H1 (cell line): ENCODE measurements at regions not wholly inside any gene's neighbourhood (a gene's known extent, or its start where the extent isn't known, plus 50 kb on each side); places are given as distances from the start of the nearest gene placed in this dataset.

ENCODE experiments used
- CTCF ChIA-PET: fragments of 300-600 bp; sonication (Branson Sonifier 250); formaldehyde crosslinking; loops from one replicate; lab custom pipeline; 2021; ENCODE audit not compliant: partially characterized antibody; lab: Charles Lee
- POLR2A ChIA-PET: fragments of 300-600 bp; sonication (Branson Sonifier 250); formaldehyde crosslinking; loops from one replicate; lab custom pipeline; 2021; ENCODE audit warnings: inconsistent platforms; ENCODE audit not compliant: partially characterized antibody; lab: Charles Lee
- DNase-seq, 2 experiments: peaks; one replicate each; pipeline versions ENCODE4 v3.0.0 to v3.0.0-alpha.2; 2010 to 2022; ENCODE audit warnings: low spot score in 2 of 2, low read depth in 1 of 2, mixed read lengths in 1 of 2
- FAIRE-seq: peaks from 2 replicates; lab custom pipeline; 2011; peaks lifted over from hg19 to GRCh38; lab: Jason Lieb, UNC
- H2AFZ ChIP-seq: 2 replicates; pipeline ENCODE4 v1.8.1; 2012; ENCODE audit warnings: low read length, inconsistent platforms
- H2AK5ac ChIP-seq: 2 replicates; pipeline ENCODE4 v1.6.1; 2013; ENCODE audit warnings: low read depth, low read length
- H2BK120ac ChIP-seq: replicated peaks from 2 replicates; pipeline ENCODE3; 2013; ENCODE audit warnings: low read depth, low read length, inconsistent platforms
- H2BK12ac ChIP-seq: 2 replicates; pipeline ENCODE4 v1.6.1; 2013; ENCODE audit warnings: low read depth, low read length
- H2BK15ac ChIP-seq: 2 replicates; pipeline ENCODE4 v1.6.1; 2013; ENCODE audit warnings: low read length
- H2BK20ac ChIP-seq: 2 replicates; pipeline ENCODE4 v1.6.1; 2013; ENCODE audit warnings: low read length
- H2BK5ac ChIP-seq: 2 replicates; pipeline ENCODE4 v1.6.1; 2013; ENCODE audit warnings: low read depth, low read length
- H3K14ac ChIP-seq: 2 replicates; pipeline ENCODE4 v1.6.1; 2013; ENCODE audit warnings: inconsistent platforms; ENCODE audit not compliant: insufficient read length
- H3K18ac ChIP-seq: 2 replicates; pipeline ENCODE4 v1.6.1; 2013; ENCODE audit warnings: low read length; ENCODE audit errors: extremely low read depth
- H3K23ac ChIP-seq: 2 replicates; pipeline ENCODE4 v1.6.1; 2013; ENCODE audit warnings: inconsistent platforms; ENCODE audit not compliant: insufficient read length
- H3K23me2 ChIP-seq: 2 replicates; pipeline ENCODE4 v1.6.1; 2013; ENCODE audit warnings: low read depth, low read length
- H3K27ac ChIP-seq: 2 replicates; pipeline ENCODE4 v1.6.1; 2011; ENCODE audit warnings: low read depth, low read length, inconsistent platforms
- H3K27me3 ChIP-seq, 4 experiments: replicated peaks in 1 of 4; 1 replicate in 1 of 4; 2 replicates in 3 of 4; pipeline versions ENCODE4 v1.6.1 to v1.8.1; 2011 to 2013; ENCODE audit warnings: low read length in 3 of 4, mild to moderate bottlenecking in 3 of 4, inconsistent platforms in 2 of 4, mixed read lengths in 2 of 4, moderate library complexity in 1 of 4; ENCODE audit not compliant: control insufficient read depth in 3 of 4, insufficient read depth in 3 of 4; ENCODE audit errors: extremely low read depth in 1 of 4
- H3K36me3 ChIP-seq, 4 experiments: 2 replicates each; pipeline versions ENCODE4 v1.6.1 to v1.8.1; 2011 to 2013; ENCODE audit warnings: mild to moderate bottlenecking in 4 of 4, low read length in 3 of 4, moderate library complexity in 2 of 4, control low read depth in 1 of 4, inconsistent platforms in 1 of 4; ENCODE audit not compliant: insufficient read depth in 4 of 4, control insufficient read depth in 2 of 4
- H3K4ac ChIP-seq: replicated peaks from 2 replicates; pipeline ENCODE3; 2013; ENCODE audit warnings: low read length, low read depth, mixed read lengths, inconsistent platforms; ENCODE audit not compliant: insufficient read length
- H3K4me1 ChIP-seq, 4 experiments: replicated peaks in 1 of 4; 1 replicate in 1 of 4; 2 replicates in 3 of 4; pipeline versions ENCODE4 v1.6.1 to v1.8.1; 2011 to 2013; ENCODE audit warnings: low read length in 3 of 4, inconsistent platforms in 2 of 4, mixed read lengths in 1 of 4; ENCODE audit not compliant: insufficient read depth in 4 of 4, control insufficient read depth in 3 of 4
- H3K4me2 ChIP-seq, 2 experiments: 2 replicates each; pipeline versions ENCODE4 v1.6.1 to v1.8.1; 2011 to 2013; ENCODE audit warnings: low read depth in 2 of 2, low read length in 2 of 2, control low read depth in 1 of 2, inconsistent platforms in 1 of 2, mild to moderate bottlenecking in 1 of 2; ENCODE audit not compliant: insufficient read depth in 1 of 2
- H3K4me3 ChIP-seq, 4 experiments: fragments of 200-600, 300-600 bp in 1 of 4; sonication (generic), shearing (Covaris generic), sonication (Bioruptor Twin) in 1 of 4; 2 replicates each; pipeline versions ENCODE4 v1.5.1 to v1.8.1; 2011 to 2016; ENCODE audit warnings: low read length in 4 of 4, low read depth in 3 of 4, control low read depth in 2 of 4, inconsistent platforms in 2 of 4, mild to moderate bottlenecking in 2 of 4, mixed read lengths in 1 of 4, moderate library complexity in 1 of 4; ENCODE audit not compliant: insufficient read depth in 2 of 4; ENCODE audit errors: extremely low read depth in 1 of 4
- H3K56ac ChIP-seq: replicated peaks from 2 replicates; pipeline ENCODE3; 2013; ENCODE audit warnings: low read depth, mild to moderate bottlenecking, mixed read lengths, low read length, inconsistent platforms; ENCODE audit not compliant: insufficient read length
- H3K79me1 ChIP-seq: 2 replicates; pipeline ENCODE4 v1.6.1; 2013; ENCODE audit warnings: low read depth, low read length, control low read depth
- H3K79me2 ChIP-seq, 2 experiments: 2 replicates each; pipeline versions ENCODE4 v1.6.1 to v1.8.1; 2012 to 2013; ENCODE audit warnings: low read length in 2 of 2, mild to moderate bottlenecking in 2 of 2, inconsistent platforms in 1 of 2; ENCODE audit not compliant: insufficient read depth in 2 of 2, control insufficient read depth in 1 of 2
- H3K9ac ChIP-seq, 4 experiments: replicated peaks in 1 of 4; 1 replicate in 1 of 4; 2 replicates in 3 of 4; pipeline versions ENCODE4 v1.6.1 to v1.8.1; 2011 to 2013; ENCODE audit warnings: low read depth in 3 of 4, low read length in 3 of 4, control low read depth in 2 of 4, mild to moderate bottlenecking in 2 of 4, moderate library complexity in 2 of 4, inconsistent platforms in 1 of 4; ENCODE audit errors: extremely low read depth in 1 of 4
- H3K9me3 ChIP-seq, 2 experiments: 2 replicates each; pipeline versions ENCODE4 v1.6.1 to v1.8.1; 2012 to 2013; ENCODE audit warnings: mild to moderate bottlenecking in 2 of 2, moderate library complexity in 2 of 2, control low read depth in 1 of 2, inconsistent platforms in 1 of 2, low read depth in 1 of 2, low read length in 1 of 2, mixed read lengths in 1 of 2; ENCODE audit not compliant: insufficient read depth in 2 of 2
- H4K20me1 ChIP-seq, 2 experiments: replicated peaks in 1 of 2; 2 replicates each; pipeline versions ENCODE3 to v1.8.1; 2011 to 2013; ENCODE audit warnings: inconsistent platforms in 2 of 2, low read length in 2 of 2, mild to moderate bottlenecking in 1 of 2; ENCODE audit not compliant: insufficient read depth in 2 of 2, control insufficient read depth in 1 of 2
- H4K5ac ChIP-seq: 2 replicates; pipeline ENCODE4 v1.6.1; 2013; ENCODE audit warnings: low read length, low read depth, mixed read lengths, inconsistent platforms; ENCODE audit not compliant: insufficient read length
- H4K8ac ChIP-seq: 2 replicates; pipeline ENCODE4 v1.8.0; 2013; ENCODE audit warnings: mild to moderate bottlenecking, moderate library complexity, low read length, inconsistent platforms; ENCODE audit not compliant: insufficient read depth; ENCODE audit errors: extremely low read depth
- H4K91ac ChIP-seq: replicated peaks from 2 replicates; pipeline ENCODE3; 2013; ENCODE audit warnings: low read length, mixed read lengths, inconsistent platforms; ENCODE audit not compliant: insufficient read length
- ASH2L ChIP-seq: fragments of 200-600, 300-600 bp; sonication (generic); IDR thresholded peaks from one replicate; pipeline ENCODE4 v1.7.1; 2017; ENCODE audit warnings: low read length
- BCL11A ChIP-seq, 2 experiments: IDR thresholded peaks; one replicate each; pipeline ENCODE4 v1.6.1; 2011; ENCODE audit warnings: low read depth in 2 of 2, low read length in 2 of 2, mild to moderate bottlenecking in 2 of 2
- BRCA1 ChIP-seq: IDR thresholded peaks from 2 replicates; pipeline ENCODE4 v1.6.1; 2012; ENCODE audit warnings: low read depth, low read length, improper control_type of control experiment
- CTBP2 ChIP-seq: IDR thresholded peaks from 2 replicates; pipeline ENCODE4 v1.7.0; 2011; ENCODE audit warnings: borderline replicate concordance, mild to moderate bottlenecking, moderate library complexity, mixed read lengths, low read length; ENCODE audit not compliant: insufficient read depth, insufficient read length
- CTCF ChIP-seq, 3 experiments: IDR thresholded peaks; 1 replicate in 2 of 3; 2 replicates in 1 of 3; pipeline versions ENCODE4 v1.5.1 to v1.6.1; 2011; ENCODE audit warnings: low read length in 3 of 3, mild to moderate bottlenecking in 3 of 3, inconsistent platforms in 2 of 3, low read depth in 1 of 3, moderate library complexity in 1 of 3; ENCODE audit not compliant: insufficient read depth in 1 of 3; ENCODE audit errors: control extremely low read depth in 1 of 3
- EGR1 ChIP-seq: IDR thresholded peaks from 2 replicates; pipeline ENCODE4 v1.6.1; 2011; ENCODE audit warnings: low read depth, low read length, borderline replicate concordance
- GTF2F1 ChIP-seq: IDR thresholded peaks from 2 replicates; pipeline ENCODE4 v1.6.1; 2012; ENCODE audit warnings: low read depth, low read length, improper control_type of control experiment, borderline replicate concordance
- TCF12 ChIP-seq: IDR thresholded peaks from 2 replicates; pipeline ENCODE4 v1.6.1; 2011; ENCODE audit warnings: low read depth, mild to moderate bottlenecking, low read length
- TEAD4 ChIP-seq: IDR thresholded peaks from 2 replicates; pipeline ENCODE4 v1.6.1; 2012; ENCODE audit warnings: low read depth, low read length, inconsistent platforms, mixed read lengths
- WGBS, 2 experiments: shearing (Covaris generic) in 1 of 2; methylation state at CpG; one replicate each; pipeline versions ENCODE4 v1.1.6 to v1.1.7; 2013 to 2015; ENCODE audit warnings: low lambda C conversion rate in 2 of 2, mixed read lengths in 2 of 2, inconsistent platforms in 1 of 2, low coverage in 1 of 2, missing lambda C conversion rate in 1 of 2; ENCODE audit not compliant: insufficient replicate concordance in 2 of 2, insufficient coverage in 1 of 2, insufficient read length in 1 of 2; ENCODE audit errors: extremely low coverage in 1 of 2, missing lambda C conversion rate in 1 of 2; 5-methylcytosine and 5-hydroxymethylcytosine counted together

GRCh38 chr4:101441446-101441845 is 94.1 kb upstream of the PPP3CA start:
- Histone ChIP-seq H3K23me2 (no peaks in the 10 kb centered on the region), H4K20me1 (no peaks in the 10 kb centered on the region), H4K8ac (no peak overlapping the region), H2BK15ac (no peak overlapping the region), H3K4me3 (no peak overlapping the region), H3K27me3 (no peaks in the 10 kb centered on the region), H2BK20ac (no peak overlapping the region), H4K5ac (no peak overlapping the region), H2AFZ (no peak overlapping the region), H3K9ac (no peak overlapping the region), H3K18ac (no peak overlapping the region), H3K36me3 (no peaks in the 10 kb centered on the region), H3K4ac (no peak overlapping the region), H3K9me3 (no peaks in the 10 kb centered on the region), H3K4me2 (no peak overlapping the region), H3K14ac (no peak overlapping the region), H4K91ac (no peak overlapping the region), H3K56ac (no peak overlapping the region), H3K79me2 (no peaks in the 10 kb centered on the region), H2BK120ac (no peak overlapping the region), H3K27ac (no peak overlapping the region), H2AK5ac (no peak overlapping the region), H3K4me1 (no peaks in the 10 kb centered on the region), H2BK12ac (no peak overlapping the region), H2BK5ac (no peak overlapping the region), H3K79me1 (no peaks in the 10 kb centered on the region), H3K23ac (no peak overlapping the region)
- WGBS, 2 experiments: 88% methylated on average over 3 of the region's 3 CpGs; no CpG with 5 or more reads in 1 of the 2 experiments
- TF ChIP-seq ASH2L (no peak), CTCF (IDR thresholded peaks at IDR 0.05; ENCODE audit: control extremely low read depth in 1 of 3, insufficient read depth in 1 of 3, low read depth in 1 of 3, low read length in 3 of 3) (no peak), CTBP2 (no peak), BRCA1 (no peak), GTF2F1 (no peak), EGR1 (no peak), TEAD4 (no peak), TCF12 (no peak), BCL11A (IDR thresholded peaks at IDR 0.05; ENCODE audit: low read depth in 2 of 2, low read length in 2 of 2) (no peak)
- FAIRE-seq (no peak), DNase-seq (no peak)
- CTCF ChIA-PET: no interaction called here
- POLR2A ChIA-PET: no interaction called here
